ENCODE measurements at regions not wholly inside any gene's neighbourhood (a gene's known extent, or its start where the extent isn't known, plus 50 kb on each side); places are given as distances from the start of the nearest gene placed in this dataset.
"Not testable (repeated sequence)": the region's sequence is repeated elsewhere in the genome, so short reads cannot be mapped to it uniquely, and the experiment has no call there.

DNA sequence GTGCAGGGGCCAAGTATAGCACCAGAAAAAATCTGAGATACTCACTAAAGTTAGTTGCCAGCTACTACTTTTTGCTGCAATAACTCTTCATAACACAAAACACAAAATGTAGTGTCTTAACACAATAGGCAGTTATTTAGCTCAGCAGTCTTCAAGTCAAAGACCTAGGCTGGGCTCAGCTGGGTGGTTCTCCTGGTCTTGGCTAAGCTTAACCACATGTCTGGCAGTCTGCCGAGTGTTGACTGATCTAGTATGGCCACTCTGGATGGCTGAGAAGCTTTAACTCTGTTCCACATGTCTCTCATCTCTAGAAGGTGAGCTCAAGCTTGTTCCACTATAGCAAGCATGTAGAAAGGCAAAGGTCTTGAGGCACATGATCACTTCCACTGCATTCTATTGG is 451.6 kb downstream of the SOX11 start:
- DNase-seq: no peak

DNA sequence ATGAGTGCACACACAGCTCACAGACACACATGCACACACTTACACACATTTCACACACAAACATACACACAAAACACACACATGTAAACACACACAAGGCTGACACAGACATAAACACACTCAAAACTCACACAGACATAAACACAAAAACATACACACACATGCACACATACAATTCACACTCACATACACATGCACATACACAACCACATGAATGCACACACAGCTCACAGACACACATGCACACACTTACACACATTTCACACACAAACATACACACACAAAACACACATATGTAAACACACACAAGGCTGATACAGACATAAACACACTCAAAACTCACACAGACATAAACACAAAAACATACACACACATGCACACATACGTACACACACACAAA is 455.0 kb downstream of the SOX11 start:
- not testable (repeated sequence) for DNase-seq

DNA sequence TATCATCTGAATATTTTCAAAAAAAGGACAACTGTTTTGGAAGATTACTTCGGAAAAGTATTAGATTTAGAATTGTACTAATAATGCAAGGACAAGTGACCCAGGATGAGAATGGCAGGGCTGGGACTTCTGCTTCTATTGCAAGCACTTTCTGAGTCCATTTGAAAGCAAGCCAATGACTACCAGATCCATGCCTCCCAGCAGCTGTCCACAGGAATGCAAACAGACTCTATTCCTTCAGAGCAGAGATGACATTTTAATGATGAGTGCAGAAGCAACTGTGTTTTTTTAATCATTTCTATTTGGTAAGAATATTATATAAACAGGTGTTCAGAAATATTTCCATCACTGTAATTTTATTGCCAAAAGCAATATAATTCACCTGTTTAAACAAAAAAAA is 456.7 kb downstream of the SOX11 start:
- DNase-seq: no peak

DNA sequence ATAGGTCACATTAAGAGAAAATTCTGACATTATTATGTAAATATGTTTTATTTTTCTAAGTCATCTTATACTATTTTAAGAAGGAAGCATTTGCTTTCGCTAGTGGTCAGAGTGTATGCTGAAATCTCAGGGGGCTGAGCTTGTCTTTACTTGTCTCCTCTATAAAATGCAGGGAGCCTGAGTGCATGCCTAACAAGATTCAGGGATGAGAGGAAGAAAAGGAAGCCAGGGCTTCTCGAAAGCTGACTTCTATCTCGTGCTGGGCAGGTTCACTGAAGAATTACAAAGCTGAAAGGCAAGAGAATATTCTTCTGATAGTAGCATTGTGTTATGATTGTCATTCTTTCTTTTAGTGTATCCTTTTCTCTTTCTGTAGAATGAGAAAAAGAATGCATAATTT is 467.4 kb downstream of the SOX11 start:
- DNase-seq: no peak

DNA sequence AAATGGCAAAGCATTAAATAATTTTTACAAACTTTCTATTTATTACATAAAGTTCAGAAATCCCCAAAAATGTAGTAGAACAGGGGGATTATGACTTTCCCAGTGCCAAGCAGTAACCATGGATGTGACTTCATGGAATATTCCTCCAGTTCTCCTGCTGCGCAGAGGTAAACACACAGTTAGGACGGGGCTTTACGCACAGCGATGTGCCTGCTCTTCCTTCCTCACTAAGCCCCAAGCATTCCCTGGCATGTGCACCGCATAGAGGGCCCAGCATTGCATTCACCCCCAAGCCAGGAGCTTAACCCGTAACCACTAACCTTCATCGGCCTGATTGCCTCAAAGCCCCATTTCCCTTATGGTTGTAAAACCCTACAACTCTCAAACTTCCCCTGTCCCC is 471.7 kb downstream of the SOX11 start:
- DNase-seq: no peak

DNA sequence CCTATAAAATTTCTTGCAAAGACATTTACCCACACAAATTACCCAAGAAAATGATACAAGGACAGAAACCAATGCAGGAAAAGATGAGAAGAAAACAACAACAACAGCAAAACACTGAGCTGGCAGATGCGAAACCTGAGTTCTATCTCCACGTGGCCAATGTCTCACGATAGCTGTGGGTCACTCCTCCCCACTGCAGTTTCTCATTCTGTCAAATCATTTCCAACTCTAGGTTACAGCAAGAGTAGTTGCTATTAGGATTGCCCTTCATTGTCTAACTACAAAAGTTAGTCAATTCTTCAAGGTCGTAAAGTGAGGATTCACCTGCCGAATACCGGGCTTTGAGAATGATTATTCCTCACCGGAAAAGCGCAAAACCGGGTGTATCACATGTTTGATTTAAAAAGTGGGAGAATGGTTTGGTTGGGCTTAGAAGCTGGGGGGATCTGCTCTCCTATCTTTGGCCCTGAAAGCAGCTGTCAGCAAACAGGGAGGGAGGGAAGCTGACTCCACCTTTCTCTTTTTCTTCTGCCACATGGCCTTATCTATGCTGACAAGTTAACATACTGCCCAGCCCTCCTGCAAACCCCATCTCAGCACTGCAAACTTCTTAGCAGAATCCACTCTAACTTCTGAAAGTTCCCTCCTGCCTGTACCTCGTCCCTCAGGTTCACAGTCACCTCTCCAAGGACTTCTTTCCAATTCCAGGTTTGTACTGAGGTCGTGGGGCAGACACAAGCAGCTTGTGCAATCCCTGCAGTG is 473.0 kb downstream of the SOX11 start:
- no peak for DNase-seq

DNA sequence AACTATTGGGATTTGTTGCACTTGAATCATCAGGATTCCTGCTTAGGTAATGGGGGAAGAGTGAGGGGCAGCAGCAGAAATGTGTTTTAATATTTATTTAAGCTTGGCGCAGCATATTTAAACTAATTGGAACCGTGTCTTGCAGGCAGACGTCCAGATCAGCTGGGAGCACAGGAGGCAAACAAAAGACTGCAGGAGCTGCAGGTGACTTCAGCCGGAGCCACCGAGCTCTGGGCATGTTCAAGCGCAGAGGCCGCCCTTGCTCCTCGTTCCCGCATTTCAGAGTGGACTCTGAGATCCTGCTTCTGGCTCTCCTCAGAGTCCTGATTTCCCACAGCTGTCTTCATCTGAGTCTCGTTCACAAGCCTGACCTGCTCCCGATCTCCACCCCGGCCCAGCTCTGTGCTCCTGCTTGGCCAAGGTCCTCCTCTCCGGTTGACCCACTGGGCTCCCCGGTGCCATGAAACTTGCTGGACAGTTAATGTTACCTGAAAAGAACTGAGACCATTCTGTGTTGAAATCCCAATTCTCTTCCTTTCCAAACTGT is 475.5 kb downstream of the SOX11 start:
- no peak for DNase-seq

DNA sequence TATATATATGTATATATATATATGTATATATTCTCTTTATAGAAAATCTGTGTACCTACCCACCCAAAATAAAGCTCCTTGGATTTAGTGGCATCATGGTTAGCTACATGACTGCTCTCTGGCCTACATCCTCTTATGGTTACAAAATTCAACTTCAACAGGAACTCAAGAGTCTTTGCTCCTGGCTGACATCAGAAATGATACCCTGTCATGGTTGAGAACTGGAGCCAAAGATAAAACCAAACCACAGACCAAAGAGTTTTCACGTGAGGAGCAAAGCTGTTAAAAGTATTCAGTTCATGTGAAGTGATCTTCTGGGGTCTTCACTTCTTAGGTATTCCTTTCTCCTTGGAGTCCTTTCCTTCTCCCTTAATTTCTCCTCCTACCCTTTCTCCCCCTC is 476.3 kb downstream of the SOX11 start:
- DNase-seq: no peak

DNA sequence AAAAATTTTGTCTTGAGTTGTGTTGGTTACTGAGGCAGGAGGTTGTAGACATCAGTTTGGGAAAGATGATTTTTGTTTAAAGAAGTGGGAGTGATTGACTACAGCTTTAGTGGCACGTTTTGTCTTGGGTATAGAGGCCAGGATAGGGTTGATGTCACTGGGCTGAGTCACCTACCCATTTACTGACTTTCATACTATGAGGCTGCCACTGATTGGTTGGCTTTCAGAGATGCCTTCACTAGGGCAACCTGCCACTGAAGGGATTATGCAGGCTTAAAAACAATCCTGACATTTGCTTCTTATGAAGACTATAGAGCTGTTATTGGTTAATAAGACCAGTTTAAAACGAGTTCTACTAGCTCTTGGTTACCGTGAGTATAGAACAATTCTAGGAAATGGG is 479.1 kb downstream of the SOX11 start:
- DNase-seq: no peak

DNA sequence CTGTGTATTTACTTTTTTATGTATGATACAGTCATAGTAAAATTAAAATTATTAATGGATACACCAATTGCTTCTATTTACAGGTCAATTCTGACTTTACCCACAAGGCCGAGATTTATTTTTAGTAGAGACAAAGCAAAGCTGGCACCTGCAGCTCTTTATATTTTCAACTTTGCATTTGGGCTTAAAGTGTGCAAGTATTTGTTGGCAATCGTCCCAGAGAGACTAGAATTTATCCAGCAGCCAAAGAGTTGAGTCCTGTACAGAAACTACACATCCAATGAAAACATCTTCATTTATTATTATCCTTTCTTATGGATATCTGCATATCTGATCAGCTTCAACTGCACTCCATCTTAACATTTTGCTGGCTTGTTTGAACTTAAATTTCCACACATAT is 485.6 kb downstream of the SOX11 start:
- DNase-seq: no peak

DNA sequence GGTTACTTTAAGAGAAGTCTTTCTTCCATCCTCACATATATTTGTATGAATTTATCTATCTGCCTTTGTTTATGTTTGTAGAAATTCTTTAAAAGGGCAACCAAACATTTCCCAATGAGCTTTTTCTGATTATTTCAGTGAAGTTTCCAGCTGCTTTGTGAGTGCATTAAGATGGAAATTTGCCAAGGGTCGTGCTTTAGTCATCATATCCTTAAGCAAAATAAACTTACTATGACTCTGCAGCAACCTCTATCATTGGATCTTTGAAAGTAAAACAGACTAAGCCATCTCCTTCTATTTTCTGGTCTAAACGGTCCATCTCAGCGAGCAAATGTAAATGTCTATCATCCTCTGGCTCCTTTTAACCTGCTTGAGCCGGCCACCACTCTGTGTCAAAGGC is 489.3 kb downstream of the SOX11 start:
- no peak for DNase-seq

DNA sequence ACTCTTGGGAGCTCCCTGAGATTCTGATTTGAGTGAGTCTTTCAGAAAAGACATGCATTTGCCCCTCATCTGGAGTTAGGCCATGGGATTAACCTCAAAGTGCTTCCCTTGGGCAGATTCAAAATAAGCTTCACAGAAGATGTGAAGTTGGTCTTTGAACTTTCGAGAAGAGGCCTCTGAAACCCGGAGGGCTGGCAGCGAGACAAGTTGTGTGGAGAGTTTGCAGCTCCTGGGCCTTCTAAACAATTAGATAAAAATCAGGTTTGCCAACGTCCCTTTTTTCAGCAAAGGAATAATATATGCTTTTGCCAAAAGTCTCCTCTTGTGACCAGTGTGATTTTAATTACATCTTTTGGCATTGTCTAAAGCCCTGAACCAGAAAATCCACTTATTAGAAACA is 489.7 kb downstream of the SOX11 start:
- no peak for DNase-seq

DNA sequence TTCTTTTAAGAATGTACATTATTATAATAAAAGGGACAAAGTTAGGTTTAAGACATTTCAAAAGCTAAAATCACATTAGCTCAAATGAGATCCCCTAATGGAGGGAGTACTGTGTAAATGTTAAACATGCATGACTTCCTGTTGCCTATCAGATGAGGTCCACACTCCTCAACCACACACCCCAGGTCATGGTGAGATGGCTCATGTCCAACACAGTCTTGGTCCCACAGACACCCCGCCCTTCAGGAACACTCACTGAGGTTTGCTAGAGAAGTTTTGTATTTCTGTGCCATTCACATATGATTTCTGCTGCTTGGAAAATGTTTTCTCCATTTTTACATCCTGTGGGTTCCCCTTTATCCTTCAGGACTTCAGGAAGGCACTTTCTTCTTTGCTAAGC is 491.0 kb downstream of the SOX11 start:
- DNase-seq: no peak

DNA sequence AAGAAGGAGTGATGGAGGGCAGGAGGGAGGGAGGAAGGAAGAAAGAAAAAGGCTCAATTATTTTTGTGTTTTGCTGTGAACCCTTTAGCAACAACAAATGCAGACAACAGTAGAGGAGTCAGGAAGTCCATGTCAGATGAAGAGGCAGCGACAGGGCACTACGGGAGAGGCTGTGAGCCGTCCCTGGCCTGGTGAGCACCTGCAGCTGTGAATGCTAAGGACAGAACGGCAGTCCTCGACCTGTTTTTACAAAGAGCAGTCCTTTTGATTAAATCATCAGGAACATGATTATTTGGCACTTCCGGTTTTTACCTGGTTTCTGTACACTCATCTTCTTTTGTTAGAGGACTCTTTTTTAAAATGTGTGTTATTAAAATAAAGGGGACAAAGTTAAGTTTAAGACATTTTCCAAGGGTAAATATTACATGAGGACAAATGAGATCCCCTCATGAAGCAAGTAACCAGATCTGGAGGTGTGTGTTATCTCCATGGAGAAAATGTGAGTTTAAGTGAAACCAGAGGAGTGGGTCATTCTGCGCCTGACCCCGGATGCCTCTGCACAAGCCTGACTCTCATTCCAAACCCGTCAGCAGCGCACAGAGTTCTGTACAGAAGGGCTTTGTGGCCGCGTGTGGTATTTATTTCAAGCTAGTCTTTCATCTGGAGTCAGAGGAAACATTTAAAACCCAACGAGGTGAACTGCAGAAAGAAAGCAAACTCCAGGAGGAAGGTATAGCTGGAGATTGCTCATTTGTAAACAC is 492.5 kb downstream of the SOX11 start:
- DNase-seq: no peak

DNA sequence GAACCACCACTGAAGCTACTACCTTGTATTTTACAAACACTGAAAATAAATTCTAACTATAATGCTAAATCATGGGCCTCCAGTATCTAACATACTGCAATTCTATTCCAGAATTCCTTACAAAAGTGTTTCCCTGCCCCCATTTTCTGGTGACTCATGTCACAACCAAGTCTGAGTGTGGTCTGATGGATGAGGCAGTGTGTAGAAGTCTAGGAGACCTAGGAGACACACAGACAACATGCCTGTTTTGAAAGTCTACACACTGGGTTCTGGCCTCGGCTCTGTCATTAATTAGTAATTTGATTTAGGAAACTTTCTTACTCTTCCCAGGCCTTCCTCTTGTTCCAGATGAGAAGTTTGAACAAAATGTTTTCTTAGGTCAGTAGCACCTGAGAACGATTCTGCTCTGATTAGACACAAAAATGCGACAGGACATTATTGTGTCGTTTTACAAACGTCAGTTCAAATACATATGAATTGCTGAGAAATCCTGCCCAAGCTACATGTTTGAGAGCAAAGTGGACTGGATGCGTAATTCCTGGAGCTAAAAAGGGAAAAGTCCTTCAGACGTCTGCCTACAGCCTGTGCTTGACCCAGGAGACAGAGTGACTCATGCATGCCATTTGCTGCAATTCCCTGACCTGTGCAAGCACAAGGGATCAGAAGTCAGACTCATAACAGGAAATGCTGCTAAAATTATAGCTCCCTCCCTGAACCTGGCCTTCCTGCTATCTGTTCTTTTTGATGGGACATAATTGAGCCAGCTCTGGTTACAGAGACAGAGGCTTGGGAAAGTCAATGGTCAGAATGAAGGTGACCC is 494.4 kb downstream of the SOX11 start:
- DNase-seq: no peak

DNA sequence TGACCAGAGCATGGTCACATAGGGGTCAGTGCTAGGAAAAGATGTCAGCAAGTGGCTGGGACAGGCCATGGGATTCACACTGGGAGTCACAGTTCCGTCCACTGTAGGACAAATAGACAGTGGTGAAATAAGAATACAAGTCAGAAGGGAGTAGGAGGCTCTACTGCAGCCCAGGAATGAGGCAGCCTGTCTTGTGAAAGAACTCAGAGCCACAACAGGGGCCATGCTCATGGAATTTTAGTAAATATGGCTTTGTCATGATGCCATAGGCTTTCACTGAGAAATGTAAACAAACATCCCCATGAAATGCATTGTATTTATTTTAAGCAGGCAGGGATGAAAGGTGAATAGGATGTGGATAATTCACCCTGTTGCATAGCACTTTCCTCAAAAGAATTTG is 504.3 kb downstream of the SOX11 start:
- DNase-seq: no peak

DNA sequence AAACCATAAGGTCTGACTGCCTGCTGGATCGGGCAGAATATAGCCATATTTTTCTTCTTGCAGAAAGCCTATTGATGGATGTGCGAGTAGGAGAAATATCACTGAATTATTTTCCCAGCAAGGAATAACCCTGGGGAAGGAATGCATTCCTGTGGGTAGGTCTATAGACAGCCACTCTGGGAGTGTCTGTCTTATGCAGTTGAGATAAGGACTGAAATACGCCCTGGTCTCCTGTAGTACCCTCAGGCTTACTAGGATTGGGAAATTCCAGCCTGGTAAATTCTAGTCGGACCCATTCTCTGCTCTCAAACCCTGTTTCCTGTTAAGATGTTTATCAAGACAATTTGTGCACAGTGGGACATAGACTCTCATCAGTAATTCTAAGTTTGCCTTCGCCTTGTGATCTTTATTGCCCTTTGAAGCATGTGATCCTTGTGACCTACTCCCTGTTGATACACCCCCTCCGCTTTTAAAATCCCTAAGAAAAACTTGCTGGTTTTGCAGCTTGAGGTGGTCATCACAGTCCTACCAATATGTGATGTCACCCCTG is 506.3 kb downstream of the SOX11 start:
- DNase-seq: not testable (repeated sequence)

DNA sequence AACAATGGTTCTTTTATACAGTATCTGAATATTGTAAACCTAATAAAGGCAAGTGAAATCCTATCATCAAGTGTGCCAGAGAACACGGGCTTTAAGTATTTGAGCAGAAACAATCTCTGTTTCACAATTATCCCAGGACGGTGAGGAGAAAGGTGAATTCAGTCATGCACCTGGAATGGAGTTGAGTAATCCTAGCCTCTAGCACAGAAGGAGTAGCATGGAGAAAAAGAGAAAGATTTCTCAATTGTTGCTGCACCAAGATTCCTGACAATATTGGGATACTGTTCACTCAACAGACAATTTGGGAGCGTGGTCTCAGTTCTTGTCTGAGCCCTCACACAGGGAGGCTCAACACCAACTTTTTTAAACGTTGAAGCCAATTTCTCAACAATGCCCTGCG is 510.6 kb downstream of the SOX11 start:
- DNase-seq: no peak

DNA sequence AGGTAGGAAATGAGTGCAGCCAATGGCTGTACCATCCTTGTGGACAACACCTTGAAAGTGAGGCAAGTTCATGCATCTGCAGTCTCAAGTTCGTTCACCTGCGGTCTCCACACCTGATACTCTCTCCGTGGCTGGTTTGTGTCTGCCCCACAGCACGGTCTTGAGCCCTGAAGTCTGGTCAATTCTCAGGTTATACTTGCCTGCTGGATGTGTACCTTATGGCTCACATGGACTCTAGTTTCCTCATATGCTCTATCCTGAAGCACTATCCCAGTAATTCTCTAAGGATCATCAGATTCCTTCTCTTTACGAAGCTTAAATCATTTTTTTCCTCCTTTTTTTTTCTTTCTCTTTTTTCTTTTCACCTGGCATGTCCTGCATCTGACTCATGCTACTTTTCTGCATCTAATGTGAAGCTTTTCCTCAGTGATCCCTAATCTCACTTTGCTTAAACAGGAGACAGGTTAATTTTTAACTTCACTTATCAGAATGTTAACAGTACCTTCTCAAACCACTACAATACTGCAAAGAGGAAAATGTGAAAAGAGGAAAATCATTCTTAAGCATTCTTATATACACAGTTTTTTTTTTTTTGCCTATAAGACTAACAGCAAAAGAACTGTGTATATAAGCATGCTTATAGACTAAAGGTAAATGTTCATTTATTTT is 511.2 kb downstream of the SOX11 start:
- DNase-seq: no peak

DNA sequence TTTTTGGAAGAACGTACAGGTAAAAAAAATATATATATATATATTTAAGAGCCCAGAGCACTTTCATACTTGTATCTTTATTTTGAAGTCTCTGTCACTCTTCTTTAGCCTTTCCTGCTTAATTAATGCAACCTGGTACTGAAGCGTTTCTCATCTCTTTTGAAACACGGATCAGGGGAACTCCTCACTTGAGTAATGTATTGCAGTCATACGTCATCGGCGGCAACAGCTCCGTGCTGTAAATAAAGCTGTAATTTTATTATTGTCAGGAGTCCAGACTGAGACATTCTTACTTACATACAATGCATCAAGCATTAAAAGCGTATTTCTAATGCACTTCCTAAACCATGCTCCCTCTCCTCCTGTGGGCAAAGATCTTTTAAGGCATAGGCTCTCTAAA is 514.7 kb downstream of the SOX11 start:
- DNase-seq: no peak

DNA sequence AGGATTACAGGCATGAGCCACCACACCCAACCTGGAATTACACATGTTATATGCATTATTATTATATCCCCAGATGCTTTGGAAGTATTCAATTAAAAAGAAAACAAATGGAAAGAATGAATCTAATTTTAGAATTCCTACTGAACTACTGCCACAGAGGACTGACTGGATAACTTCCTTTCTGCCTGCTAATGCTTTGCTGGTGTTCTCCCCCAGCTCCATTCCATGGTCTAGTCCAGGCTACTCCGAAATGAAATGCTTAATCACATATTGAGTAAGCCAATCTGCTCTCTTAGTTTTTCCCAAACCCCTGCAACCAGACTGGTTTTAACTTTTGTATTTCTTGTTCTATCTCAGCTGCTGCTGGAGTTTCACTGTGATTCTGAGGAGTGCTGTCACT is 519.1 kb downstream of the SOX11 start:
- no peak for DNase-seq

DNA sequence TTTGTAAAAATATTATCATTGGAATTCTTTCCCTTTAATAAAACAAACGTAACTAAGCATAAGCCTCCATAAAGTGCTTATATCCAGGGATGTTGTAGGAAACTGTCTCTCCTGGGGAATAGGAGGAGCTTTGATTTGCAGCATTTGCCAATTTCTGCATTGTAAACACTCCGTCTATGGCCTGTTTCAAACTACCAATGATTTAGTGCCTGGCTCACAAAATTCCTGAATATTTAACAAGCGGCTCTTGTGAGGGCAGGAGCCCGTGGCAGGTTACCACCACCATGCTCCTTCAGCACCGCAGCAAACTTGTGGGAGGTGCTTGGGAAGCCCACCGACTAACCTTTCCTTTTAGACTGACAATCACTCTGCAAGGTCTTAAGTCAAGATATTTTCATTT is 520.3 kb downstream of the SOX11 start:
- no peak for DNase-seq

Measured in kidney glomerular epithelial cell (primary cell).